Brain microvascular endothelial cell (primary cell): ENCODE measurements at regions not wholly inside any gene's neighbourhood (a gene's known extent, or its start where the extent isn't known, plus 50 kb on each side); places are given as distances from the start of the nearest gene placed in this dataset.

Experiments
- DNase-seq: peaks from one replicate; pipeline ENCODE4 v3.0.0-alpha.2; 2020
- H3K27ac ChIP-seq: fragments of 250-450 bp; sonication (Bioruptor Pico); 2 replicates; pipeline ENCODE4 v1.5.1; 2020; ENCODE audit warnings: mild to moderate bottlenecking, moderate library complexity
- H3K27me3 ChIP-seq: fragments of 250-450 bp; sonication (Bioruptor Pico); replicated peaks from 2 replicates; pipeline ENCODE4 v1.5.1; 2020; ENCODE audit warnings: mild to moderate bottlenecking
- H3K36me3 ChIP-seq: fragments of 250-450 bp; sonication (Bioruptor Pico); replicated peaks from 2 replicates; pipeline ENCODE4 v1.5.1; 2020; ENCODE audit warnings: mild to moderate bottlenecking
- H3K4me3 ChIP-seq: 2 replicates; pipeline ENCODE4 v1.5.1; 2011; ENCODE audit warnings: low read depth, mild to moderate bottlenecking, control low read depth, low read length, moderate library complexity
- in situ Hi-C: cut with HindIII; loops from 2 replicates; pipeline ENCODE4 v1.10.0; 2017; ENCODE audit warnings: low sequenced_read_pairs, low pct_ligation_motif_present
- TF ChIP-seq, protein P1 (sequence below): IDR thresholded peaks from 2 replicates; pipeline ENCODE4 v1.5.1; 2011; ENCODE audit warnings: low read depth, mild to moderate bottlenecking, moderate library complexity, low read length, control low read depth, inconsistent platforms; ENCODE audit errors: missing control alignments

DNA sequence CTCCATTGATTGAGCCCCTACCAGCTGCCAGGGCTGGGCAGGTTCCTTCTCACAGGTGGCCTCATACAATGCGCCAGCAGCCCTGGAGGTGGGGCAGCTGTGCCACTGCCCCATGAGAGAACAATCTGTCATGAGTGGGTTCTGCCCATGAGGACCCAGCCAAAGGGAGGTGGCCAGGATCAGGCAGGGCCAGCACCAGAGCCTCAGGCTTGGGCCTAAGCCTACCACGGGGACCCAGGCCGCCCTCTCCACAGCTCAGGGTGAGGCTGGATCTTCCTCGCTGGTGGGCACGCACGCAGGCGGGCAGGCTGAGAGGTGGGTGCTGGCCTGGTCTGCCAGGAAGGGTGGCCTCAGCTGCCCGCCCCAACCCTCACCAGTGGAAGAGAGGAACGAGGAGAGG lies 110.7 kb downstream of the KIF26A start:
- Histone ChIP-seq H3K27ac (no peak overlapping the region), H3K4me3 (no peak overlapping the region), H3K36me3 (no peaks in the 10 kb centered on the region), H3K27me3 (no peaks in the 10 kb centered on the region)
- in situ Hi-C loops: no loop called here
- TF ChIP-seq, protein P1, sequence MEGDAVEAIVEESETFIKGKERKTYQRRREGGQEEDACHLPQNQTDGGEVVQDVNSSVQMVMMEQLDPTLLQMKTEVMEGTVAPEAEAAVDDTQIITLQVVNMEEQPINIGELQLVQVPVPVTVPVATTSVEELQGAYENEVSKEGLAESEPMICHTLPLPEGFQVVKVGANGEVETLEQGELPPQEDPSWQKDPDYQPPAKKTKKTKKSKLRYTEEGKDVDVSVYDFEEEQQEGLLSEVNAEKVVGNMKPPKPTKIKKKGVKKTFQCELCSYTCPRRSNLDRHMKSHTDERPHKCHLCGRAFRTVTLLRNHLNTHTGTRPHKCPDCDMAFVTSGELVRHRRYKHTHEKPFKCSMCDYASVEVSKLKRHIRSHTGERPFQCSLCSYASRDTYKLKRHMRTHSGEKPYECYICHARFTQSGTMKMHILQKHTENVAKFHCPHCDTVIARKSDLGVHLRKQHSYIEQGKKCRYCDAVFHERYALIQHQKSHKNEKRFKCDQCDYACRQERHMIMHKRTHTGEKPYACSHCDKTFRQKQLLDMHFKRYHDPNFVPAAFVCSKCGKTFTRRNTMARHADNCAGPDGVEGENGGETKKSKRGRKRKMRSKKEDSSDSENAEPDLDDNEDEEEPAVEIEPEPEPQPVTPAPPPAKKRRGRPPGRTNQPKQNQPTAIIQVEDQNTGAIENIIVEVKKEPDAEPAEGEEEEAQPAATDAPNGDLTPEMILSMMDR: no peak
- DNase-seq: no peak

DNA sequence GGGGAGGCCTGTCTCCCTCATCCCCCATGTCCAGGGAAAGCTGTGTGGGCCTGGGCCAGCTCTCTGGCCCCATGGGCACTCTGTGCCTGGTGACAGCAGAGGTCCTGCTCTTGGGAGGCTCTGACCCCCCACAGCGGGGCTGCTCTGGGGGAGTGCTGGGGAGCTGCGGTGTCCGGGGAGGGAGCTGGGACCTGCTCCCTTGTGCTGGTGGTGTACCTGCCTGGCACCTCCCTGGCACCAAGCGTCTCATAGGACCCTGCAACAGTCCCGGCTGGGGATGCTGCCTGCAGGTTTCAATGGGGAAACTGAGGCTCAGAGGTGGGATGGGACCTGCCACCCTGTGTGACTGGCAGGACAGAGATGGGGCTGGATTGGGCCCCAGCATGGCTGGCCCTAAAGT lies 111.3 kb downstream of the KIF26A start:
- Histone ChIP-seq H3K27ac (no peak overlapping the region), H3K36me3 (no peaks in the 10 kb centered on the region), H3K27me3 (no peaks in the 10 kb centered on the region), H3K4me3 (no peak overlapping the region)
- in situ Hi-C loops: no loop called here
- TF ChIP-seq, protein P1: no peak
- no peak for DNase-seq

DNA sequence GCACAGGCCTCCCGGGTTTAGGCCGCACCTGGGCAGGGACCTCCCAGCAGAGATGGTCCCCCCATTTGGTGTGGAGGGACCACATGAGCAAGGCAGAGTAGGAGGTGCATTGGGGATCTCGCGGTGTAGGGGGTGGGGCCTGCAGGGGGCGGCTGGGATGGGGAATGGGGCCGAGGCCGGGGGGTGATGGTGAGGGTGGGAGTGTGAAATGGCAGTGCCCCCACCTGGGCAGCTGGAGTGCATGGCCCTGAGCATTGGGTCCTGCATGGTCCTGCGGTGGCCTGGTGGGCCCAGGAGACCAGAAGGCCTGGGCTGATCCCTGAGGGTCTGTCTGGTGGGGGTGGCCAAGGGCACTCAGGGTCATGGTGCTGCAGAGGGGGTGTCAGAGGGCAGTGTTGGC lies 111.8 kb downstream of the KIF26A start:
- no peak overlapping the region for H3K27ac ChIP-seq
- H3K4me3 ChIP-seq: no peak overlapping the region
- in situ Hi-C loops: no loop called here
- TF ChIP-seq, protein P1: no peak
- H3K27me3 ChIP-seq: no peaks in the 10 kb centered on the region
- DNase-seq: no peak
- no peaks in the 10 kb centered on the region for H3K36me3 ChIP-seq

DNA sequence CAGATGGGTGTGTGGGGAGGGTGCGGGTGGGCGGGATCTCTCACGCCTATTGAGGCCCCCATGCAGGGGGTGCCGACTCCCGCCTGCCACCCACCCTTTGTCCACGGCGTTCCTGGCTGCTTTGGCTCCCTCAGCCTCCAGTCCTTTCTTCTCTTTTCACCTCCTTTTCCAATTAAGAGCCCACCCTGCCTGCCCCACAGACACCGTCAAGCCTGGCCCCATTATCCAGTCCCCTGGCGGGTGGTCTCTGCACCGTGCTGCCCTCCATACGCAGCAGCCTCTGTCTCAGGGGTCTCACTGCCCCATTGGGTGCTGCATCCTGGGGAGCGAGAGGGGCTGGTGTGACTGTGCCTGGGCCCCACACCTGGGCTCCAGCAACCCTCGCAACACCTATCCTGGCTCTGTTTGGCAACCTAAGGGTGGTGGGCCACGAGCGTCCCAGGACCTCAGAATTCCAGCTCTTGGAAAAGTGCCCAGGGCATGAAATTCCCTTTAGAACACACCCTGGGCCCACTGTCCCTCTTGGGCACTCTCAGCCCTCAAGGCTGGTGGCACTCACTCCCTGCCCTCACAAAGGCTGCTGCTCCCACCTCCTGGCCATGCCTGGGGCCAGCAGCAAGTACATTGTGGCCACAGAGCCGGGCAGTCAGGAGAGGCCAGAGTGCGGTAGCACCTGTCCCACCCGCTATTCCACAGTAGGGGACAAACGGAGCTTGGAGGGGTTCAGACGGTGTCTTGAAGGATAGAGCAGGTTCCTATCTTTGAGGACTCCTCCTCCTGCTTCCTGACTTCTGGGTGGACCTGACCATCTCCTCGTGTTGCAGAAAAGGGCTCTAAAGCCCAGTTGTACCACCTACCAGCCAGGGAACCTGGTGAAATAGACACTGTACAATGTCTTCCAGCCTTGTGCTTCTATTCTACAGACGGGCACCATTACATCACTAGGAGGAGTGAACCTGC lies 114.1 kb downstream of the KIF26A start:
- no peak overlapping the region for H3K27ac ChIP-seq
- TF ChIP-seq, protein P1: no peak
- H3K27me3 ChIP-seq: no peaks in the 10 kb centered on the region
- H3K36me3 ChIP-seq: no peaks in the 10 kb centered on the region
- no peak for DNase-seq
- H3K4me3 ChIP-seq: no peak overlapping the region
- in situ Hi-C loops: no loop called here

DNA sequence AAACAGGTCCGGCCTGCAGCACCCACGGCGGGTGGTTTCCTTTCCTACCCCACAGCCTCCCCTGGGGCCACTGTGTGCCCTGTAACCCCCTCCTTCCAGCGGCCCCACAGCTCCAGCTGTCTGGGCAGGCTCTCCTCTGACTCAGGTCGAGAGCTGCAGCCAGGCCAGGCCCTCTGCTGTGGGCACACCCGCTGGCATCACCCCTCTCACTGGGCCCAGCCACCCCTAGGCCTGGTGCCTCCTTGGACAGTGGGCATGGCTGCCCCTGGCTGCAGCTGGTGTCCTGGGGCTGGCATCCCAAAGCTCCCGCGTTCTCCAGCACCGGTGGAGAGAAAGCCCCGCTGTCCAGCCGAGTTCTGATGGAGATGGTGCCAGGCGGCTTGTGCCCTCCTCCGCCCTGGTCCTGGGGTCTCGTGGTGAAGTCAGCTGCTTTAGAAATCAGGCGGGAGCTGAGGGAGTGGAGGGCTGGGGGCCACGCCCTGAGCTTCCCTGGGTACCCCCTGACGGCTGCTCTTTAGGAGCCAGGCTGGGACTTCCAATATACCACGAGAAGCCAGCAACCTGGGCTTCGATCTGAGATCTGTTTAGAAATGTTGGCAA lies 114.9 kb downstream of the KIF26A start:
- TF ChIP-seq, protein P1: no peak
- in situ Hi-C loops: no loop called here
- no peak for DNase-seq
- Histone ChIP-seq H3K4me3 (no peak overlapping the region), H3K36me3 (no peaks in the 10 kb centered on the region), H3K27me3 (no peaks in the 10 kb centered on the region), H3K27ac (no peak overlapping the region)
